ACC112 (cell line): ENCODE measurements at regions not wholly inside any gene's neighbourhood (a gene's known extent, or its start where the extent isn't known, plus 50 kb on each side); places are given as distances from the start of the nearest gene placed in this dataset.

Source experiments
- H2AFZ ChIP-seq: fragments of 200-600 bp; sonication (generic); one replicate; pipeline ENCODE4 v1.6.0; 2017; ENCODE audit warnings: antibody characterized with exemption, low read length; ENCODE audit not compliant: unreplicated experiment
- H3K27ac ChIP-seq: fragments of 200-600 bp; sonication (generic); 2 replicates; pipeline ENCODE4 v1.5.1; 2014; ENCODE audit warnings: low read depth, mild to moderate bottlenecking, antibody characterized with exemption, low read length, moderate library complexity
- H3K27me3 ChIP-seq: fragments of 200-600 bp; sonication (generic); 2 replicates; pipeline ENCODE4 v1.6.1; 2014; ENCODE audit warnings: mild to moderate bottlenecking, antibody characterized with exemption, low read length, moderate library complexity, mixed read lengths; ENCODE audit not compliant: insufficient read depth
- H3K36me3 ChIP-seq: fragments of 200-600 bp; sonication (generic); 2 replicates; pipeline ENCODE4 v1.6.1; 2016; ENCODE audit warnings: mild to moderate bottlenecking, antibody characterized with exemption, low read length, moderate library complexity, mixed read lengths; ENCODE audit not compliant: insufficient read depth
- H3K4me1 ChIP-seq: fragments of 200-600 bp; sonication (generic); one replicate; pipeline ENCODE4 v1.6.1; 2016; ENCODE audit warnings: low read length, mixed read lengths; ENCODE audit not compliant: insufficient read depth, unreplicated experiment, control insufficient read depth
- H3K4me3 ChIP-seq: fragments of 200-600 bp; sonication (generic); 2 replicates; pipeline ENCODE4 v1.5.1; 2014; ENCODE audit warnings: mild to moderate bottlenecking, low read depth, low read length
- H3K79me2 ChIP-seq: fragments of 200-600 bp; sonication (generic); one replicate; pipeline ENCODE4 v1.6.0; 2016; ENCODE audit warnings: low read length; ENCODE audit not compliant: control insufficient read depth, unreplicated experiment, insufficient read depth

DNA sequence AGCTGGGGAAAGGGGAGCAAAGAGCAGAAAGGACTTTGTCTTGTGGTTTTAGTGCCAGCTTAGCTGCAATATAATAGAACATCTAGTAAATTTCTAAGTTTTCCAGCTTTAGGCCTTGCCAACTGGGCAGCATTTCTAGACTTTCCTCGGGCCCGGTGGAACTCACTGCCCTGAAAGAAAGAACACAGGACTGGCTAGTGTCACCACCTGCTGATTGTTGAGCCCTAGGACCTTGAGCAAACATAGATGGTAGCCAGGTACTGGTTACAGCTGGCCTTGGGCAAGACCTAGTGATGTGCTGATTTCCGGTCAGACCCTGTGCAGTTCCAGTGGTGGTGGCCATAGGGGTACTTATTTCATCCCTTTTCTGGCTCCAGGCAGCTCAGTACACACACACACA is 753.2 kb upstream of the B3GALT2 start:
- H3K36me3 ChIP-seq, result no peaks in the 10 kb centered on the region
- no peaks in the 10 kb centered on the region for H3K79me2 ChIP-seq
- no peaks in the 10 kb centered on the region for H3K27me3 ChIP-seq
- H3K4me3 ChIP-seq, result no peak overlapping the region
- no peaks in the 10 kb centered on the region for H3K4me1 ChIP-seq
- H2AFZ ChIP-seq, result no peak overlapping the region
- H3K27ac ChIP-seq, result no peak overlapping the region

GRCh38 chr1:193937308-193937707 is 750.9 kb upstream of the B3GALT2 start:
- no peak overlapping the region for H2AFZ ChIP-seq
- H3K4me3 ChIP-seq, result no peak overlapping the region
- H3K36me3 ChIP-seq, result no peaks in the 10 kb centered on the region
- no peaks in the 10 kb centered on the region for H3K27me3 ChIP-seq
- H3K4me1 ChIP-seq, result no peaks in the 10 kb centered on the region
- H3K27ac ChIP-seq, result no peak overlapping the region
- no peaks in the 10 kb centered on the region for H3K79me2 ChIP-seq

- Histone ChIP-seq H3K27ac (no peak overlapping the region), H2AFZ (no peak overlapping the region), H3K36me3 (no peaks in the 10 kb centered on the region), H3K4me3 (no peak overlapping the region), H3K27me3 (no peaks in the 10 kb centered on the region), H3K4me1 (no peaks in the 10 kb centered on the region), H3K79me2 (no peaks in the 10 kb centered on the region)
Measured at GRCh38 chr1:193932979-193933378, 746.6 kb upstream of the B3GALT2 start.

DNA sequence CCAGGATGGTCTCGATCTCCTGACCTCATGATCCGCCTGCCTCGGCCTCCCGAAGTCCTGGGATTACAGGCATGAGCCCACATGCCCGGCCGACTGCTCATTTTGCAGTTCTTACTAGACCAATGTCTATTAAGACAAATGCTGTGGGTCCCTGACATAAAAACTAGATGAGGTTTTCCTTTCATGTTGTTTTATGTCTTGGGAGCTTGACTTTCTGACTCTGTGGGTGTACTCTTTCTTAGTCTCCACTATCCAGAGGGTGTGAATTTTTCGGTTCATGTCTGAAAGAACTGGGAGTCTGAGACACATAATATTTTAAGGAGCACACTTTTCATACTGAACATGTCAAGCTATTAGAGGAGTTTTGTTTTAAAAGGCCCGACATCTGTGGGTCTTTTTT is 744.9 kb upstream of the B3GALT2 start:
- no peaks in the 10 kb centered on the region for H3K36me3 ChIP-seq
- no peak overlapping the region for H3K4me3 ChIP-seq
- H3K27me3 ChIP-seq, result no peaks in the 10 kb centered on the region
- no peak overlapping the region for H3K27ac ChIP-seq
- no peak overlapping the region for H2AFZ ChIP-seq
- no peaks in the 10 kb centered on the region for H3K79me2 ChIP-seq
- no peaks in the 10 kb centered on the region for H3K4me1 ChIP-seq

DNA sequence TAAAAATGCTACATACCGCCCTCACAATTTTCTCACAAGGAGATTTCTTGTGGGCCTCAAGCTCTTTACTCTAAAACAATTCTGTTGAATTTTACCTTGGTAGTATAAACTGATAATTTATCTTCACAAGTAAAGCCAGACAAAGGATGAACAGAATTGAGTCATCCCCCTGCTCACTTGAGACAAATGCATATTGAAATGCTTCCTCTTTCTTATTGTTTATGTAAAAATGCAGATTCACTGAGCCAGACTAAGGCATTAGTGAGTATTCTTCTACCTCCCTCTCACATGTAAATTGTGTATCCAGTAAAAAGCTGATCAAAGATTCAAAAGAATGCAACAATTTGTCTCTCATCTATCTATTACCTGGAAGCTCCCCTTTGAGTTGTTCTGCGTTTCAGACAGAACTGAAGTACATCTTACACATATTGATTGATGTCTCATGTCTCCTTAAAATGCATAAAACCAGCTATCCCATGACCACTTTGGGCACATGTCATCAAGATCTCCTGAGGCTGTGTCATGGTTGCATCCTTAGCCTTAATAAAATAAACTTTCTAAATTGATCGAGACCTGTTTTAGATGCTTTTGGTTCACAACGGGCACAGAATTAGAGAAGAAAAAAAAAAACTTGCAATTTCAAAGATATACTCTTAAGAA is 743.1 kb upstream of the B3GALT2 start:
- Histone ChIP-seq H2AFZ (no peak overlapping the region), H3K4me3 (no peak overlapping the region), H3K79me2 (no peaks in the 10 kb centered on the region), H3K27ac (no peak overlapping the region), H3K36me3 (no peaks in the 10 kb centered on the region), H3K4me1 (no peaks in the 10 kb centered on the region), H3K27me3 (no peaks in the 10 kb centered on the region)

GRCh38 chr1:193927550-193927949 is 741.1 kb upstream of the B3GALT2 start:
- Histone ChIP-seq H3K79me2 (no peaks in the 10 kb centered on the region), H3K27me3 (no peaks in the 10 kb centered on the region), H3K27ac (no peak overlapping the region), H3K4me3 (no peak overlapping the region), H3K4me1 (no peaks in the 10 kb centered on the region), H3K36me3 (no peaks in the 10 kb centered on the region), H2AFZ (no peak overlapping the region)

DNA sequence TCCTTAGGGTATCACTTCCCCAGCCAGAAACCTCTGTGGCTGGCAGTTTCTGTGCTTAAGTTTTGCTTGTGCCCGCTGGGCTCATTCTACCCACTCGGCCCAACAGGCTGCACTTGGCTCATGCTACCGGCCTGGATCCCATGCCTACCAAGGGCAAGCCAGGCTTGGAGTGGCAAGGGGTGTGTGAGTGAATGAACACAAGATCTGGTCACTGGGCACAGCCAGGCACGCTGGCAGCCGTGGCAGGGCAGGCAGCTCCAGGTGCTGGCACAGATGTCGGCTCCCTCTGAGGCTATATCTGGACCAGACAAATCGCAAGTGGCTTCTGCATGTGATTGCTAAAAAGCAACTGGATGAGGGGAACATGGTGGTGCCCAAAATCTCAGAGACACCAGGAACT is 740.5 kb upstream of the B3GALT2 start:
- H3K4me3 ChIP-seq, result no peak overlapping the region
- no peaks in the 10 kb centered on the region for H3K4me1 ChIP-seq
- no peak overlapping the region for H2AFZ ChIP-seq
- no peaks in the 10 kb centered on the region for H3K27me3 ChIP-seq
- H3K79me2 ChIP-seq, result no peaks in the 10 kb centered on the region
- H3K27ac ChIP-seq, result no peak overlapping the region
- H3K36me3 ChIP-seq, result no peaks in the 10 kb centered on the region

GRCh38 chr1:193919827-193920226 is 733.4 kb upstream of the B3GALT2 start:
- Histone ChIP-seq H3K36me3 (no peaks in the 10 kb centered on the region), H2AFZ (no peak overlapping the region), H3K4me3 (no peak overlapping the region), H3K27me3 (no peaks in the 10 kb centered on the region), H3K27ac (no peak overlapping the region), H3K79me2 (no peaks in the 10 kb centered on the region), H3K4me1 (no peaks in the 10 kb centered on the region)

GRCh38 chr1:193916452-193916851 is 730.0 kb upstream of the B3GALT2 start:
- H3K4me3 ChIP-seq, result no peak overlapping the region
- H2AFZ ChIP-seq, result no peak overlapping the region
- no peaks in the 10 kb centered on the region for H3K36me3 ChIP-seq
- H3K27ac ChIP-seq, result no peak overlapping the region
- H3K79me2 ChIP-seq, result no peaks in the 10 kb centered on the region
- H3K4me1 ChIP-seq, result no peaks in the 10 kb centered on the region
- no peaks in the 10 kb centered on the region for H3K27me3 ChIP-seq

DNA sequence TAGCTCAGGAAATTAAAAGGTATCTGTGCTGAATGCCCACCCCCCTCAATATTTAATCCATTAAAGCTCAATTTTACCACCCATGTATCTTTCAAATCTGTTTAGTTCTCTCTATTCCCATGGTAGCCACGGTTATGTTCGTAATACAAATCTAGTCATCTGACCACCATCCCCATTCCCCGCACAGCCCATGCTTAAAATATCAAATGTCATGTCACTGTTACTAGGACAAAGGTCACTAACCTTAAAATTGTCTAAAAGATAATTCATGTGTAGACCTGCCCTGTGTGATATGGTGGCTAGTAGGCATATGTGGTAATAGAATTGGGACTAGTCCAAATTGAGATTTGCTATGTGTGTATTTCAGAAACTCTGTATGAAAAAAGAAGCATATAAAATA is 728.5 kb upstream of the B3GALT2 start:
- Histone ChIP-seq H3K36me3 (no peaks in the 10 kb centered on the region), H3K4me1 (no peaks in the 10 kb centered on the region), H3K4me3 (no peak overlapping the region), H3K27ac (no peak overlapping the region), H2AFZ (no peak overlapping the region), H3K27me3 (no peaks in the 10 kb centered on the region), H3K79me2 (no peaks in the 10 kb centered on the region)

GRCh38 chr1:193909406-193910082 is 723.1 kb upstream of the B3GALT2 start:
- Histone ChIP-seq H3K36me3 (no peaks in the 10 kb centered on the region), H2AFZ (no peak overlapping the region), H3K27me3 (no peaks in the 10 kb centered on the region), H3K4me1 (no peaks in the 10 kb centered on the region), H3K79me2 (no peaks in the 10 kb centered on the region), H3K4me3 (no peak overlapping the region), H3K27ac (no peak overlapping the region)
